Left hindlimb (tissue), 1 donor: ENCODE measurements at regions not wholly inside any gene's neighbourhood (a gene's known extent, or its start where the extent isn't known, plus 50 kb on each side); places are given as distances from the start of the nearest gene placed in this dataset.
"Not testable (repeated sequence)": the region's sequence is repeated elsewhere in the genome, so short reads cannot be mapped to it uniquely, and the experiment has no call there.

Experiments used
- DNase-seq: peaks from one replicate; pipeline ENCODE4 v3.0.0-alpha.2; 2018

DNA sequence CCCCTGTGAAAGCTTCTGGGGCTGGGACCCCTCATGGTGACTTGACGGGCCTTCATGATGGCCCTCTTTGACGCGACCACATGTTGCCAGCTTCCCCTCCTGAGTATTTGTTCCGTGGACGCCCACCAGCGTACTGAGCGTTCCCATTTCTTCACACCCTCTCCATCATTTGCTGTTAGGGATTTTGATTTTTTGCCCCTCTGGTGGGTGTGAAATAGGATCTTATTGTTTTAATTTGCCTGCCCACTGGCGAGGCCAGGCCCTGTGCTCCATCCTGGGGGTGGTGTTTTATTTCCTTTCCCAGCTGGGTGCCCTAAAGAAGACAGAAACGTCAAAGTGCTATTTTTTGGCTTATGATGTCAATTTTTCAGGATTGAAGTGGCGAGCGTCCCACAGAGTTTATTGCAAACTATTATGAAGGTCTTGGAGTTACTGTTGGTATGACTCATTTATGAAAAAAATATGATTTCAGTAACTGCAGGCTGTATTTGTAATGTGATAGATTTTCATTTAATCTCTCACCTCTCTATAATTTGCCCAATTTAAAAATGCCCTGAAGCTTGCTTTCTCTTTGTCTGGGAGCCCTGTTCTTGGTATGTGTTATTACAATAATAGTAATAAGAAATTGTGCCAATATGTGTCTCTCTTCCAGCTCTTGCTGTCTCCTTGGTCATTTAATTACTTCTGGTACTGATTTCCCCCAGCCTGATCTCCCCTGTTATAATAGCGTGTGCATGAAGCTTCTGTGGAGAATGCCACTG lies 99.6 kb downstream of the SLC25A47 start:
- DNase-seq, result no peak

DNA sequence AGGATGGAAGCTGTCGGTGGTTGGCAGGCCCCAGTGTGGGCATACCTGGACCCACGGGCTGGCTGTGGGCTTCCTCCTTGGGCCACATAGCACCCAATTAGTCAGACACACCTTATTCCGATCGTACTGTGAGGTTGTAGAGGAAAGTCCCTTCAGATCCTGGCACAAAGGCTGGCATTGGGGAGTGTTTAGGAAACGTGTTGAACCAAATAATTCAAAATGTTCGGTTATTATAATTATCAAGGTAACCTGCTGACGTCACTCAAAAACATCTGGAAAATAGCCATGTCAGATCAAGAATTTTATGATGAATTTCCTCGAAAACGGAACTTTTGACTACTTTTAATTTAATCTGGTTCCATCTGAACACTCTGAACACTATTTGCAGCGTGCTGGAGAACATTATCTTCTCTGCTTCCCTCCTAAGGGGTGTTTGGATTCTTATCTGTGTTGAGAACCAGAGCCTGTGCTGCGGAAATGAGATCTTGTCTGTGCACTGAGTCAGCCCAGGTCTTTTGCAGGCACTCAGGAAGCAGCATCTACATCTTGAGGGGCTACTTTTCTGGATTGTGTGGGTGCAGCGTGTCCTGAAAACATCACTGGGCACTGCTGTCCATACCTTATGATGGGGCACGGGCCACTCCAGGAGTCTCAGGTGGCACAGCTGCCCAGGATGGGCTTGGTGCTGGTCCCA lies 100.3 kb downstream of the SLC25A47 start:
- no peak for DNase-seq

DNA sequence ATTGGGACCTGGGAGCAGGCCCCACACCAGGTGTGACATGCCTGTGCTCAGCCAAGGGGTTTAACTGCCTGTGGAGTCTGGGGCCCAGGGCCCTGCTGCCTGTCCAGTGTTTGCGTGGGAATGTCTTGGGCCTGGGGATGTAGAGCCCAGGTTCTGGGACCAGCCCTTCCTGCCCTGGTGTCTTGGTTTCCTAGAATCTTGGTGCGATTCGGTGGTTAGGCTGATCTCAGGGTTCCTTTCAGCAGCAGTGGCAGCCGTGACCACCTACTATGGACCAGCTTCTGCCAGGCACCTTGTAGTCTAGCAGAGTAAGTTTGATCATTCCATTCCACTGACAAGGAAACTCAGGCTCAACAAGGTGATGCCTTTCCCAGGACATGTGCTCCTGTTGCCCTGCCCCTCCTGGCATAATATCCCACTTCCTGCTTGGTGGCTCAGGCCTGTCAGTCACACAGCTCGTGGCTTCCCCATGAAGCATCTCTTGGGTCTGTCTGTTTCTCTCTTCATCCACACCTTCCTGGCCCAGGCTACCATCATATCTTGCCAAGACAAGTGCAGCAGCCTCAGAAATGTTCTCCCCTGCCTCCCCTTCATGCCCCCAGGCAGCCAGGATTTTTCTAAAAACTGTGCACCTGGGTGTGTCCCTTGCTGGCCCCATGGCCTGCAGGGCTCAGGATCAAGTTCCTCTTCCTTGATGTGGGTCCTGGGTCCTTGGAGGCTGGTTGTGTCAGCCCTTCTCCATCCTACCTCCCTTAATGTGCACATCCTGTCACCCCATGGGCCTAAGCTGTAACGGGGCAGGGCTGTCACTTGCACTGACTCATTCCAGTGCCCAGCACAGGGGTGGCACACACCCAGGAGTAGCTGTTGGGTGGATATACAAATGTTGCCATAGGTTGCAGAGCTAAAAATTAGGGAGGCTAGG lies 101.6 kb downstream of the SLC25A47 start:
- no peak for DNase-seq

DNA sequence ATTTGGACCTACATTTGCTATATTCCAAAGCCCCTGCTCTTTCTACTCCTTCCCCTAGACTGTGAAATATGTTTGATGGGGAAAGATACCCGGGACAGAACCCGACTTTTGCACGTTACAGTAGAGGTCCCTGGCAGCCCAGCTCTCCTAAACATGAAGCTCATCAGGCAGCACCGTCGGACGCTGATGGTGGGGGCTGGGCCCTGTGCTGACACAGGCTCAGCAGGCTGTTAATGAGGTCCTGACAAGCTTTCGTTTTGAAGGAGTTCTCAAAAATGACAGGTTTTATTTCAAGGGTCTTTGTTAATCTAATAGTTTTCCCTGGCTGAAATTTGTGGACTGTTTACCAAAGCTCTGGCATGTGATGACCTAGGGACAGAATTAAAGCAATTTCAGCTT lies 102.3 kb downstream of the SLC25A47 start:
- DNase-seq, result no peak

DNA sequence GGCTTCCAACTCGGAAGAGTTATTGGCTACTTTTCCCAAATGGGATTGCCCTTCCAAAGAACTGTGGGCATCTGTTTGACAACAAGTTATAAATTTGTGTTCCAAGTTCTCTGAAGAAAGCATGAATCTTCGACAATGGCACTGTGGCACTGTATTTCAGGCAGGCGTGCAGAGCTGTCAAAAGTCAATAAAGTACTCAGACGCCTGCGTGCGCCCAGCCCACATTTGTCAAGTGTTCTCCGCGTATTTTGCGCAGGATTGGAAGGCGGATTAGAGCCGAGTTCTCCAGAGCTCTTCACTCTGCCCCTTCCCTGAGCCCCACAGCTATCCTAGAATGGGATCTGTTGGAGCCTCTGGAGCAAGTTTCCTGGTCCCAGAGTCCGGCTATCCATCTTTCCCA lies 103.2 kb downstream of the SLC25A47 start:
- DNase-seq, result no peak

- no peak for DNase-seq
Observed at GRCh38 chr14:100427166-100427565, 104.0 kb downstream of the SLC25A47 start.

DNA sequence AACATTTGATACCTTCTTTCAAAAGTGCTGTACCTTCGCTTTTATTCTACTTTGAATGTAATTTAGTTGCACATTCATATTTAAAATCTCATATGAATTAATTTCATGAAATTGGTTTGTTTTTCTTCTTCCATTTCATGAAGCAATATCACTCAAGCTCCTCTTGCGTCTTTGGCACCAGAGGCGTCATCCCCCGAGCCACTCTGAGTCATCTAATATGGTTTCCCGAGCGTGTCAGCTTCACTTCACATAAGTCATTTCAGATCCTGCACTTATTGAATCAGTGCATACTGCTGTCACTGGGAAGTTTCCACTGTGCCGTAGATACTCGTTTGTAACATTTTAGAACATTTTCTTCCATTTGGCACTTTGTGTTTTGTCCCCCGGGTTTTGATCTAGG lies 105.6 kb downstream of the SLC25A47 start:
- DNase-seq, result no peak

GRCh38 chr14:100429537-100429936 lies 106.4 kb downstream of the SLC25A47 start:
- DNase-seq, result no peak

DNA sequence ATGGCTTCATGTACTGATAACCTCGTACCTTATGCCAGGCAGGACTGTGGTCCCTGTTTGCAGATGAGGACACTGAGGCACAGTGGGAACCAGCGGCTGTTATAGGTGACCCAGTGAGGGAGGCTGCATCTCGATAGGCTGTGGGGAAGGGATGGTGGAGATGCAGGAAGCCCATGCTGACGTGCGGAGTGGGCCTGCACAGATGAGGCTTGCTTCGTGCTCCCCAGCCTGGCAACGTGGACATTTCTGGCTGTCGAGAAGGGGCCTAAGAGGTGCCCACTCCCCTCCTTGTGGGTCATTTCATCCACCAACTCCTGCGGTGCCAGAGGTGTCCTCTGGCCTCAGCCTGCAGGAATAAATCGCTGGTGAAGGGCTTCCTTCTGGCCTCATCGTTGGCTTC lies 107.4 kb downstream of the SLC25A47 start:
- no peak for DNase-seq

DNA sequence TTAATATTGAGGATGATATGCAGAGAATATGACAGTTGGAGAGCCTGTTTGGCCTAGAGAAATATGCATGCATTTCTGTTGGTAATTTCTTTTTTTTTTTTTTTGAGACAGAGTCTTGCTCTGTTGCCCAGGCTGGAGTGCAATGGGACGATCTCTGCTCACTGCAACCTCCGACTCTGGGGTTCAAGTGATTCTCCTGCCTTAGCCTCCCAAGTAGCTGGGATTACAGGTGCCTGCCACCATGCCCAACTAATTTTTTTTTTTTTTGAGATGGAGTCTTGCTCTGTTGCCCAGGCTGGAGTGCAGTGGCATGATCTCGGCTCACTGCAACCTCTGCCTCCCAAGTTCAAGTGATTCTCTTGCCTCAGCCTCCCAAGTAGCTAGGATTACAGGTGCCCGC lies 108.3 kb downstream of the SLC25A47 start:
- DNase-seq, result not testable (repeated sequence)

DNA sequence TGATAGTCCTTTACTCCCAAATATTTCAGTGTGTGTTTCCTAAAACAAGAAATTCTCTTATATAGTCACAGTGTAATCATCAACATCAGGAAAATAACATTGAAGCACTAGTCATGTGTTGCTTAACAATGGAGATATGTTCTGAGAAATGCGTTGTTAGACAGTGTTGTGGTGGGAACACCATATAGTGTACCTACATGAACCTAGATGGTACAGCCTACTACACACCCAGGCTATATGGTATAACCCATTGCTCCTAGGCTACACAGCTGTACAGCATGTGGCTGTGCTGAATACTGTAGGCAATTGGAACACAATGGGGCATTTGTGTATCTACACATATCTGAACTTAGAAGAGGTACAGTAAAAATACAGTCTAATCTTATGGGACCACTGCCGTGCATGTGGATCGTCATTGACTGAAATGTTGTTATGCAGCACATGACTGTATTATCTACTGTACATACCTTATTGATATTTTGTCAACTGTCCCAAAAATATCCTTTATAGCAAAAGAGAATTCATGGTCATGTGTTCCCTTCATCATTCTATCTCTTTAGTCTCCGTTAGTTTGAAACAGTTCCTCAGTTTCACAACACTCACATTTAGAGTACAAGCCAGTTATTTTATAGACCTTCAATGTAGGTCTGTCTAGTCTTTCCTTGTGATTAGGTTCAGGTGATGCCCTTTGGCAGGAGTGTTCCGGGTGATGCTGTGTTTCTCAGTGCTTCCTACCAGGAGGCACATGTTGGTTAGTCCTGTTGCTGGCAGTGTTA lies 109.7 kb downstream of the SLC25A47 start:
- no peak for DNase-seq

DNA sequence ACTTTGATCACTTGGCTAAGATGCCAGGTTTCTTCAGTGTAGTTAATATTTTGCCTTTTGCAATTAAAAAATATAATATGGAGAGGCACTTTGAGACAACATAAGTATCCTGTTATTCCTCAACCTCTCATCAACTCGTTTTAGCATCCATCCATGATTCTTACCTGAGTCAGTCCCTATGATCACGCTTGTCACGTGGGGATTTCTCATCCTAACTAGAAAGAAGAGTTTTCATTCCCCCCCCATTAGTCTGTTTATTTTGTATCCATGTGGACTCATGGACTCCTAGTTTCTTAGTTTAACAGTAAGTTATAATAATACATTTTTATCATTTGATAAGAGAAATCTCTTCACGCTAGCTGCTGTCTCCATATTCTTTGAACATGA lies 110.3 kb downstream of the SLC25A47 start:
- DNase-seq, result no peak

GRCh38 chr14:100434033-100434601 lies 111.0 kb downstream of the SLC25A47 start:
- no peak for DNase-seq

DNA sequence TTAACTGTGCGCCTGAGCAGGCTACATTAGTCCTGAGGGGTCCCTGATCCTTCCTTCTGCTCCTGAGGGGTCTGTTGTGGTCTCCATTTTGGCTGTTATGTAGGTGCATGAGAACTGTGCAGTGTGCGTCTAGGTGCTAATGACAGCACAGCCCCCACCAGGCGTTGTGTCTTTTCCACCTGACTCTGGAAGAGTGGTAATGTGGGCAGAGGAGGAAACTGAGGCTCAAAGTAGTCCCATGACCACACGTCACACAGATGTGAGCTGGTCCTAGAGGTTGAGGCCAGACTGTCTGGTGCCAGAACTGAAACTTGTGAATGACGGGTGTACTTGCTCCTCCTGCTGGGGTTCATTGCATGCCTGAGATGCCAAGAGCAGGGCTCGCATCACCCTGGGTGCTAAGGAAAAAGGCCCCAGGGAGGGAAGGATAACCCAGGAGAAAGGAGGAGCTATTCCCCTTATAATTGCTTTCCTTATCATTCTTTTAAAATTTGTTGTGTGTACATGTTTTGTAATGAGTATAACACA lies 111.8 kb downstream of the SLC25A47 start:
- no peak for DNase-seq

DNA sequence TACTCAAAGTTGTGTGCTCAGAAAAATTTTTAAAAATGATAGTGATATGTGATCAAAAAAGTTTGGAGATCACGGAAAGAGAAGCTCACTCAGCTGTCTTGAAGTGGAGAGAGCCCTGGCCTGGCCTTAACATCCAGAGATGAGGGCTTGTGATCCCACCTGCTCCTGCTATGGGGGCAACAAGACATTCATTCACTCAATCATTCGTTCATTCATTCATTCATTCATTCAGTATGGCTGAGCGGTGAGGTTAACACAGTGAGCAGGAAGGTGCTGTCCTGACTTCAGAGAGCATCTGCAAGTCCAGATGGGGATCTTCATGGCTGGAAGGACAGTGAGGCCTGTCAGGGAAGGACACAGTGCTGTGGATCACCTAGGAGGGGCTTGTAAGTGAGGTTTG lies 112.3 kb downstream of the SLC25A47 start:
- DNase-seq, result no peak

- DNase-seq, result no peak
Observed at GRCh38 chr14:100436745-100437406, 113.7 kb downstream of the SLC25A47 start.

DNA sequence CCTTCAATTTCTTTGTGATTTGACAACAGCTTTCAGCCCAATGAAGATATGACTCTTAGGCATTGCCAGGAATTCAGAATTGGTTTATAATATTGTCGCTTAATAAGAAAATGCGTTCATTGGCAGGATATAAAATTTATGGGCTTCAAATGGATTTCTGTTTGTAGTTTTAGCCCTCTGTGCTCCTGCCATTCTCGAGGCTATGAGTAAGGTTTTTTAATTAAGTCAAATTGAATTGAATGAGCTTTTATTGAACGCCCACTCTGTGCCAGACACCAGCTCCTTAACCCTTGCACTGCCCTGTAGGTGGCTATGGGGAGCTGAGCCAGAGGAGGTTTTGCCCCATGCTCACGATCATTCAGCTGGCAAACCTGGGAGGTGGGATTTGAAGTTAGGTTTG lies 115.1 kb downstream of the SLC25A47 start:
- DNase-seq, result no peak

GRCh38 chr14:100438678-100439592 lies 115.8 kb downstream of the SLC25A47 start:
- no peak for DNase-seq

DNA sequence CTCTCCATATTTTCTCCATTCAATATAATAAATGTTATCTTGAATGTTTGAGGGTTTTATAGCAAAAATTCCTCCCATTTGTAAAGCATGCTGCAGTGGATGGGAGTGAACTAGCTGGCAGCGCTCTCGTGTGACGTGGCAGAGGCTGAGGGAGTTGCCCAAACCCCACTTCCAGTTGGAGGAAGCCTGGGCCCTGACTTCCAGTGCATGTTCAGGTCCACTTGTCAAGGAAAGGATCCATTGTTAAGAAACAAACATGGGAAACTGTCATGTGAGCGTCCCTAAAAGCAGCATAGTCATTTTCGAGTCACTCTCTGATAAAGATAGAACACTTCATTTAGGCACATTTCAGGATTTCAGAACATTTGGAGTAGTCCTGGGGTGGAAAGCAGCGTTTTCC lies 116.6 kb downstream of the SLC25A47 start:
- no peak for DNase-seq

DNA sequence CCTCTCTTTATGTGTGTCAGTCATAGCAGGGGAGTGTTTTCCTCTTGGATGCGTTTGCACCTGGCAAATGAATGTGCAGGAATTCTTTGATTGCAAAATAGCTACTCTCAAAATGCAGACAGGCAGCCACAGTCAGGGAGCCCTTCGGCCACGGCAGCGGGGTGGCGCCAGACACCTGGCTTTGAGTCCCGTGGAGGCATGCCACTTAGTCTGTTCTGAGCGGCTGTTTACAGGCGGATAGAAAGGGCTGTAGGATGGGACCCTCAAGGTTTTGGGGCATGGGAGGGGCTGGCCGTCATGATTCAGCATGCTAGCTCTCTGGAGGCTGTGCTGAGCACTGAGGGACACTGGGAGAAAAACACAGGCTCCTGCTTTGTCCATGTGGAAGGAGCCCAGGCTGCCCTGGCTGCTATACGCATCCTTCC lies 117.1 kb downstream of the SLC25A47 start:
- DNase-seq, result peak; percentile 77
